HG03097 (cell line): ENCODE measurements at regions not wholly inside any gene's neighbourhood (a gene's known extent, or its start where the extent isn't known, plus 50 kb on each side); places are given as distances from the start of the nearest gene placed in this dataset.

ENCODE experiments used
- ATAC-seq: cut with Tn5 transposase; IDR thresholded peaks from one replicate; pipeline ENCODE4 v1.9.1; 2021; ENCODE audit not compliant: unreplicated experiment, low FRiP score

GRCh38 chr2:129058981-129059380 lies 740.3 kb upstream of the HS6ST1 start:
- ATAC-seq: no peak

GRCh38 chr2:129059476-129059875 lies 740.8 kb upstream of the HS6ST1 start:
- ATAC-seq: no peak

GRCh38 chr2:129061069-129061768 lies 742.6 kb upstream of the HS6ST1 start:
- ATAC-seq: no peak

- no peak for ATAC-seq
Measured at GRCh38 chr2:129061769-129062121, 743.1 kb upstream of the HS6ST1 start.

GRCh38 chr2:129062146-129062912 lies 743.7 kb upstream of the HS6ST1 start:
- no peak for ATAC-seq

- no peak for ATAC-seq
Measured at GRCh38 chr2:129067070-129067469, 748.4 kb upstream of the HS6ST1 start.

GRCh38 chr2:129067953-129068352 lies 749.3 kb upstream of the HS6ST1 start:
- ATAC-seq: no peak

- ATAC-seq: no peak
Measured at GRCh38 chr2:129068543-129068942, 749.9 kb upstream of the HS6ST1 start.

- no peak for ATAC-seq
Measured at GRCh38 chr2:129069875-129070594, 751.4 kb upstream of the HS6ST1 start.

- ATAC-seq: no peak
Measured at GRCh38 chr2:129070663-129071062, 752.0 kb upstream of the HS6ST1 start.

- ATAC-seq: no peak
Measured at GRCh38 chr2:129071531-129071930, 752.9 kb upstream of the HS6ST1 start.

GRCh38 chr2:129074298-129074920 lies 755.7 kb upstream of the HS6ST1 start:
- no peak for ATAC-seq

- no peak for ATAC-seq
Measured at GRCh38 chr2:129078548-129078947, 759.9 kb upstream of the HS6ST1 start.

- ATAC-seq: no peak
Measured at GRCh38 chr2:129080715-129081476, 762.2 kb upstream of the HS6ST1 start.

- ATAC-seq: no peak
Measured at GRCh38 chr2:129085386-129085785, 766.7 kb upstream of the HS6ST1 start.

- no peak for ATAC-seq
Measured at GRCh38 chr2:129087133-129087813, 768.6 kb upstream of the HS6ST1 start.

- no peak for ATAC-seq
Measured at GRCh38 chr2:129091620-129092019, 773.0 kb upstream of the HS6ST1 start.

GRCh38 chr2:129092956-129093355 lies 774.3 kb upstream of the HS6ST1 start:
- ATAC-seq: no peak

GRCh38 chr2:129101186-129101585 lies 782.5 kb upstream of the HS6ST1 start:
- no peak for ATAC-seq
